HepG2 (cell line): ENCODE measurements at regions not wholly inside any gene's neighbourhood (a gene's known extent, or its start where the extent isn't known, plus 50 kb on each side); places are given as distances from the start of the nearest gene placed in this dataset.

Experiments
- AHR ChIP-seq: IDR thresholded peaks from 2 replicates; pipeline ENCODE4 v1.6.1; 2018; ENCODE audit warnings: missing genetic modification reagents, missing compliant biosample characterization
- ARID5B ChIP-seq: IDR thresholded peaks from 2 replicates; pipeline ENCODE4 v1.4.0; 2020; ENCODE audit warnings: mild to moderate bottlenecking, missing genetic modification reagents
- ATF7 ChIP-seq, 2 experiments: fragments of 450-650 bp in 1 of 2; sonication (generic) in 1 of 2; formaldehyde crosslinking in 1 of 2; IDR thresholded peaks; 2 replicates each; pipeline versions ENCODE4 v1.4.0 to v1.6.1; 2016 to 2020; ENCODE audit warnings: antibody characterized with exemption in 1 of 2, mild to moderate bottlenecking in 1 of 2, missing genetic modification reagents in 1 of 2
- CEBPG ChIP-seq: IDR thresholded peaks from 2 replicates; pipeline ENCODE4 v1.6.1; 2016
- DR1 ChIP-seq: sonication (generic); formaldehyde crosslinking; IDR thresholded peaks from 2 replicates; pipeline ENCODE4 v1.8.0; 2021; ENCODE audit warnings: mild to moderate bottlenecking, missing genetic modification reagents, inconsistent platforms
- ERF ChIP-seq: IDR thresholded peaks from 2 replicates; pipeline ENCODE4 v1.6.1; 2018; ENCODE audit warnings: missing biosample characterization, missing genetic modification reagents
- ESRRA ChIP-seq: sonication (generic); formaldehyde crosslinking; IDR thresholded peaks from 2 replicates; pipeline ENCODE4 v1.5.1; 2020; ENCODE audit warnings: mild to moderate bottlenecking, low read depth, missing genetic modification reagents
- GZF1 ChIP-seq: sonication (generic); formaldehyde crosslinking; IDR thresholded peaks from 2 replicates; pipeline ENCODE4 v1.5.1; 2020; ENCODE audit warnings: mild to moderate bottlenecking, missing genetic modification reagents
- HNRNPK ChIP-seq: fragments of 200-400 bp; formaldehyde crosslinking; IDR thresholded peaks from 2 replicates; pipeline ENCODE4 v1.6.1; 2018; ENCODE audit warnings: low read length, low read depth, moderate library complexity, mild to moderate bottlenecking; ENCODE audit not compliant: poor library complexity, severe bottlenecking
- PATZ1 ChIP-seq: sonication (generic); formaldehyde crosslinking; IDR thresholded peaks from 2 replicates; pipeline ENCODE4 v1.4.0; 2020; ENCODE audit warnings: missing genetic modification reagents
- SAFB2 ChIP-seq: sonication (generic); formaldehyde crosslinking; IDR thresholded peaks from 2 replicates; pipeline ENCODE4 v1.5.1; 2020; ENCODE audit warnings: missing genetic modification reagents, low read depth, mild to moderate bottlenecking, borderline replicate concordance
- SIN3A ChIP-seq: IDR thresholded peaks from 2 replicates; pipeline ENCODE4 v1.6.1; 2011; ENCODE audit warnings: low read depth, mild to moderate bottlenecking, control low read depth, low read length, borderline replicate concordance
- SMYD3 ChIP-seq: sonication (generic); formaldehyde crosslinking; IDR thresholded peaks from 2 replicates; pipeline ENCODE4 v1.8.1; 2023; ENCODE audit warnings: mild to moderate bottlenecking, missing genetic modification reagents
- SP1 ChIP-seq, 2 experiments: fragments of 450-650 bp in 1 of 2; sonication (generic) in 1 of 2; formaldehyde crosslinking in 1 of 2; IDR thresholded peaks; 2 replicates each; pipeline versions ENCODE4 v1.4.0 to v1.6.1; 2016 to 2020; ENCODE audit warnings: missing genetic modification reagents in 1 of 2
- TSC22D2 ChIP-seq: sonication (generic); formaldehyde crosslinking; IDR thresholded peaks from 2 replicates; pipeline ENCODE4 v1.5.1; 2020; ENCODE audit warnings: missing genetic modification reagents, mild to moderate bottlenecking, borderline replicate concordance
- XBP1 ChIP-seq: sonication (generic); formaldehyde crosslinking; IDR thresholded peaks from 2 replicates; pipeline ENCODE4 v1.5.0; 2020; ENCODE audit warnings: missing genetic modification reagents
- ZBTB39 ChIP-seq: sonication (generic); formaldehyde crosslinking; IDR thresholded peaks from 2 replicates; pipeline ENCODE4 v1.5.0; 2020; ENCODE audit warnings: missing genetic modification reagents
- ZNF10 ChIP-seq: sonication (generic); formaldehyde crosslinking; IDR thresholded peaks from 2 replicates; pipeline ENCODE4 v1.4.0; 2020; ENCODE audit warnings: mild to moderate bottlenecking, low read depth, missing genetic modification reagents, borderline replicate concordance
- ZNF615 ChIP-seq: sonication (generic); formaldehyde crosslinking; IDR thresholded peaks from 2 replicates; pipeline ENCODE4 v1.5.0; 2020; ENCODE audit warnings: mild to moderate bottlenecking, missing genetic modification reagents, borderline replicate concordance
- ZNF879 ChIP-seq: sonication (generic); formaldehyde crosslinking; IDR thresholded peaks from 2 replicates; pipeline ENCODE4 v1.8.1; 2023; ENCODE audit warnings: missing genetic modification reagents
- ZSCAN22 ChIP-seq: sonication (generic); formaldehyde crosslinking; IDR thresholded peaks from 2 replicates; pipeline ENCODE4 v1.4.0; 2020; ENCODE audit warnings: mild to moderate bottlenecking, missing genetic modification reagents

GRCh38 chr4:159048166-159048886 is 54.6 kb upstream of the RAPGEF2 start (continued):
- TF ChIP-seq ZBTB39 (CRISPR knock-in tag) (no peak), ERF (no peak), TSC22D2 (no peak), SP1 (IDR thresholded peaks at IDR 0.05) (no peak), SP1 (CRISPR knock-in tag; IDR thresholded peaks at IDR 0.05) (no peak), ZNF879 (CRISPR knock-in tag) (no peak), HNRNPK (no peak), SIN3A (no peak), DR1 (CRISPR knock-in tag) (no peak), GZF1 (CRISPR knock-in tag) (no peak), PATZ1 (0 out of 2 replicates have a peak, but pooled peaks have one; percentile 30), ATF7 (IDR thresholded peaks at IDR 0.05) (no peak), ATF7 (CRISPR knock-in tag; IDR thresholded peaks at IDR 0.05) (no peak), ARID5B (peak; percentile 66; the same call in 1 of the 2 replicates), AHR (CRISPR knock-in tag) (no peak), SAFB2 (CRISPR knock-in tag) (no peak), SMYD3 (CRISPR knock-in tag) (0 out of 2 replicates have a peak, but pooled peaks have one; percentile 43), ZSCAN22 (CRISPR knock-in tag) (no peak), XBP1 (CRISPR knock-in tag) (no peak), ZNF615 (no peak), ZNF10 (CRISPR knock-in tag) (no peak), ESRRA (no peak), CEBPG (CRISPR knock-in tag) (no peak; the same call in 1 of the 2 replicates)
